Breast epithelium (tissue), 4 donors: ENCODE measurements at regions not wholly inside any gene's neighbourhood (a gene's known extent, or its start where the extent isn't known, plus 50 kb on each side); places are given as distances from the start of the nearest gene placed in this dataset.

Source experiments
- DNase-seq, 2 donors: peaks; one replicate each; pipeline ENCODE4 v3.0.0-alpha.2; 2019; ENCODE audit warnings: low spot score in 2 of 2
- H3K27ac ChIP-seq, 2 donors: fragments of 200-600 bp; sonication (generic) in 1 of 2; one replicate each; pipeline ENCODE4 v1.5.1; 2016 to 2019; ENCODE audit warnings: mild to moderate bottlenecking in 1 of 2
- H3K27me3 ChIP-seq, 2 donors: fragments of 200-600 bp; sonication (generic) in 1 of 2; one replicate each; pipeline versions ENCODE4 v1.5.1 to v1.6.0; 2017 to 2019; ENCODE audit warnings: control low read depth in 1 of 2, mild to moderate bottlenecking in 1 of 2
- H3K36me3 ChIP-seq: fragments of 200-600 bp; one replicate; pipeline ENCODE4 v1.5.1; 2019
- H3K4me1 ChIP-seq, 2 donors: fragments of 200-600 bp; sonication (generic); one replicate each; pipeline ENCODE4 v1.5.1; 2016 to 2019; ENCODE audit warnings: control low read depth in 1 of 2
- H3K4me3 ChIP-seq, 3 donors: fragments of 200-600 bp; sonication (generic); 1 replicate in 2 of 3; 2 replicates in 1 of 3; pipeline ENCODE4 v1.5.1; 2016 to 2019; ENCODE audit warnings: mild to moderate bottlenecking in 3 of 3, moderate library complexity in 2 of 3
- H3K9me3 ChIP-seq, 2 donors: fragments of 200-600 bp; sonication (generic) in 1 of 2; one replicate each; pipeline ENCODE4 v1.5.1; 2016 to 2019; ENCODE audit warnings: control low read depth in 1 of 2
- POLR2A ChIP-seq: fragments of 450-650 bp; IDR thresholded peaks from one replicate; pipeline ENCODE4 v1.6.1; 2016; ENCODE audit warnings: antibody characterized with exemption, mild to moderate bottlenecking, moderate library complexity
- POLR2AphosphoS5 ChIP-seq, 3 donors: sonication (generic); formaldehyde crosslinking; IDR thresholded peaks; one replicate each; pipeline ENCODE4 v1.6.1; 2017; ENCODE audit warnings: antibody characterized with exemption in 3 of 3
- intact Hi-C: fragments of 100-400 bp; cut with DNase I; formaldehyde crosslinking; loops from one replicate; pipeline ENCODE4 v1.15.1; 2023; ENCODE audit warnings: low total_unique reads
- TF ChIP-seq, protein P1 (sequence below), 3 donors: fragments of 450-650 bp; IDR thresholded peaks; one replicate each; pipeline ENCODE4 v1.5.1; 2016 to 2017; ENCODE audit warnings: antibody characterized with exemption in 3 of 3, mild to moderate bottlenecking in 3 of 3, moderate library complexity in 3 of 3

DNA sequence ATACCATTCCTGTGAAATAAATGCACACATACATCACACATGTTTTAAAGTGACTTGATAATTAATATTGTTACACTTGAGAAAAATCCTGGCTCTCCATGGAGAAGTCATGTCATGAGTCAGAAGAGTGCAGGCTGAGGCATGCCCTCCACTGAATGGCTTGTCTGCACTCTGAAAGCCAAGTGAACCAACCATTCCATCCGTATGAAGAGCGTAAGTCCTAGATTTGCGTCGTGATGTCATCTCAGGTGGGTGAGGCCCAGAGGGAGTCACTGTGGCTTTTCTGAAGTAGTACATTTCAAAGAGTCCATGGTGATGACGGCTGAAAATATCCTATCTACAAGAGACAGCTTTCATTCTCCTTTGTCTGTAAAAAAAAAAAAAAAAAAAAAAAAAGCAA is 83.5 kb upstream of the IRX5 start:
- no peak overlapping the region for H3K27ac ChIP-seq
- H3K4me1 ChIP-seq, result no peaks in the 10 kb centered on the region
- TF ChIP-seq POLR2AphosphoS5 (IDR thresholded peaks at IDR 0.05) (no peak), POLR2A (no peak)
- TF ChIP-seq, protein P1, sequence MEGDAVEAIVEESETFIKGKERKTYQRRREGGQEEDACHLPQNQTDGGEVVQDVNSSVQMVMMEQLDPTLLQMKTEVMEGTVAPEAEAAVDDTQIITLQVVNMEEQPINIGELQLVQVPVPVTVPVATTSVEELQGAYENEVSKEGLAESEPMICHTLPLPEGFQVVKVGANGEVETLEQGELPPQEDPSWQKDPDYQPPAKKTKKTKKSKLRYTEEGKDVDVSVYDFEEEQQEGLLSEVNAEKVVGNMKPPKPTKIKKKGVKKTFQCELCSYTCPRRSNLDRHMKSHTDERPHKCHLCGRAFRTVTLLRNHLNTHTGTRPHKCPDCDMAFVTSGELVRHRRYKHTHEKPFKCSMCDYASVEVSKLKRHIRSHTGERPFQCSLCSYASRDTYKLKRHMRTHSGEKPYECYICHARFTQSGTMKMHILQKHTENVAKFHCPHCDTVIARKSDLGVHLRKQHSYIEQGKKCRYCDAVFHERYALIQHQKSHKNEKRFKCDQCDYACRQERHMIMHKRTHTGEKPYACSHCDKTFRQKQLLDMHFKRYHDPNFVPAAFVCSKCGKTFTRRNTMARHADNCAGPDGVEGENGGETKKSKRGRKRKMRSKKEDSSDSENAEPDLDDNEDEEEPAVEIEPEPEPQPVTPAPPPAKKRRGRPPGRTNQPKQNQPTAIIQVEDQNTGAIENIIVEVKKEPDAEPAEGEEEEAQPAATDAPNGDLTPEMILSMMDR (IDR thresholded peaks at IDR 0.05), result no peak
- peaks cover 4 to 13% of the 10 kb centered on the region in 2 donors for H3K9me3 ChIP-seq
- DNase-seq, result peak in 1 of 2 donors; percentile 76
- H3K27me3 ChIP-seq, result no peaks in the 10 kb centered on the region
- H3K4me3 ChIP-seq, result no peak overlapping the region
- intact Hi-C loops, result no loop called here
- no peaks in the 10 kb centered on the region for H3K36me3 ChIP-seq

DNA sequence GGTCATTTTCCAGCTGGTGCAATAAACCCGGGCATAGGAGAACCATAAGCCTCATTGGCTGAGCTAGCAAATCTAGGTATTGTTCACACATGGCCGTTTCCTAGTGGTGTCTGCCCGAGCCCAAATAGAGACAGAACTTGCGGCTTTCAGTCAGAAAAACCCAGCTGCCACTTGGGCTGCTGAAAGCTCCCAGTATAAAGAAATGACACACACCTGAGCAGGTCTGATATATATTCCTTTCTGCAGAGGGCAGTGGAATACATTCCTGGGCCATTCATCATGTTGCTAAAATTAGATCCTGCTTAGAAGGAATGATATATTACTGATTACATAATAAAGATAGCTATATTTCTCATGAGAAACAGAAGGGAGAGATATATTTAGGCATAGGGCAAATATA is 83.9 kb upstream of the IRX5 start:
- H3K4me3 ChIP-seq, result no peak overlapping the region
- peak overlapping the region in 1 of 2 donors; percentile 19 for H3K27ac ChIP-seq
- TF ChIP-seq, protein P1 (IDR thresholded peaks at IDR 0.05), result no peak
- no peak for TF ChIP-seq POLR2A
- TF ChIP-seq POLR2AphosphoS5 (IDR thresholded peaks at IDR 0.05), result no peak
- no peak for DNase-seq
- H3K9me3 ChIP-seq, result peaks cover 4 to 13% of the 10 kb centered on the region in 2 donors
- H3K4me1 ChIP-seq, result no peaks in the 10 kb centered on the region
- no peaks in the 10 kb centered on the region for H3K36me3 ChIP-seq
- H3K27me3 ChIP-seq, result no peaks in the 10 kb centered on the region
- intact Hi-C loops, result no loop called here

DNA sequence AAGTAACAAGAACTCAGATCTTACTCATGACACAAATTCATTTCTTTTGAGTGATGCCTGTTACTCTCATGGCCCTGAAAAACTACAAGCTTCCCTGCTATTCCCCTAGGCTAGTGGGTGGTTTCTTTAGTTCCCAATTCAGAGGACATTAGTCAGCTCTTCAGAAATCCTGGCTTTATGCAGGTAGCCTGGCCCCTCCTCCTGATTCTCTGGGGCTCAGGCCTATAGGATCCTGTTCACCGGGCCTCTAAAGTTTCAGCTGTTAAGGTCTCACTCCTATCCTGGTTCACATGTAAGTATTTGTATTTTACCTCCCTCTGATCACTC is 87.3 kb upstream of the IRX5 start:
- H3K36me3 ChIP-seq, result no peaks in the 10 kb centered on the region
- intact Hi-C loops, result no loop called here

DNA sequence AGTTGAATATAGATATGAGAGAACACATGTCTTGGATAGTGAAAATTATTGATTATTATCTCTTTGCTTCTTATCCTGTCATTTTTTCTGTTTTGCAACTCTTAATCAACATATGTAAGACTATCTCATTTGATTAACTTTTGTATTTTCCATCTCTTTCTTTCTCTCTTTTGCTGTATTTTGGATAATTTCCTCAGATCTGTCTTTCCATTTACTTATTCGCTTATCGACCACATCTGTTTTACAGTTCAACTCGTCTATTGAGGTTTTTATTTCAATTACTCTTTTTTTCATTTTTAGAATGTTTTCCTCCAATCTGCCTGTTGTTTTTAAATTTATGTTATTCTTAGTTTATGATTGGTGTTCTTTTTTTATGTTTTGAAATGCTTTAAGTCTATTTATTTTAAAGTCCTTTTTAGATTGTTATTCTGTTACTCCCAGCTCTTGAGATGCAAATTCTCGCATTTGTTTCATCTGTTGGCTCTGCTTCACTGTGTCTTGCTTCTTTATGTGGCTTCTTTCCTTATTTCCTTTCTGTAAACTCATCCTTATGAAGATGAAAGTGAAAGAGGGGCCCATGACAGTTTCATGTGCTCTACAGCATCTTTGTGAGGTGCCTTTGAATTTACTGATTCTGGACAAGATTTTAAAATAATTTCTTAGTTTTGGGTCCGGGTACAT is 87.8 kb upstream of the IRX5 start:
- no peak overlapping the region for H3K27ac ChIP-seq
- no peak for TF ChIP-seq POLR2AphosphoS5 (IDR thresholded peaks at IDR 0.05)
- TF ChIP-seq, protein P1 (IDR thresholded peaks at IDR 0.05), result no peak
- no peak for TF ChIP-seq POLR2A
- no peaks in the 10 kb centered on the region for H3K4me1 ChIP-seq
- no peak for DNase-seq
- peaks cover 4 to 13% of the 10 kb centered on the region in 2 donors for H3K9me3 ChIP-seq
- intact Hi-C loops, result no loop called here
- H3K36me3 ChIP-seq, result no peaks in the 10 kb centered on the region
- no peaks in the 10 kb centered on the region for H3K27me3 ChIP-seq
- no peak overlapping the region for H3K4me3 ChIP-seq

More for the DNA sequence above, 87.3 kb upstream of the IRX5 start:
- Histone ChIP-seq H3K27ac (no peak overlapping the region), H3K4me3 (no peak overlapping the region), H3K9me3 (peaks cover 4 to 13% of the 10 kb centered on the region in 2 donors), H3K4me1 (no peaks in the 10 kb centered on the region), H3K27me3 (no peaks in the 10 kb centered on the region)
- no peak for TF ChIP-seq POLR2AphosphoS5 (IDR thresholded peaks at IDR 0.05)
- TF ChIP-seq, protein P1 (IDR thresholded peaks at IDR 0.05), result no peak
- TF ChIP-seq POLR2A, result no peak
- no peak for DNase-seq

DNA sequence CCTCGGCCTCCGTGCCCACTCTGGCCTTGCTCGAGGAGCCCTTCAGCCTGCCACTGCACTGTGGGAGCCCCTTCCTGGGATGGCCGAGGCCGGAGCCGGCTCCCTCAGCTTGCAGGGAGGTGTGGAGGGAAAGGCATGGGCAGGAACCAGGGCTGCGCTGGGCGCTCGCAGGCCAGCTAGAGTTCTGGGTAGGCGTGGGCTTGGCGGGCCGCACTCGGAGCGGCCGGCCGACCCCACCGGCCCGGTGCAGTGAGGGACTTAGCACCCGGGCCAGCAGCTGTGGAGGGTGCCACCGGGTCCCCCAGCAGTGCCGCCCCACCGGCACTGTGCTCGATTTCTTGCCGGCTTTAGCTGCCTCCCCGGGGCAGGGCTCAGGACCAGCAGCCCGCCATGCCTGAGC is 101.0 kb upstream of the IRX5 start:
- Histone ChIP-seq H3K27me3 (no peaks in the 10 kb centered on the region), H3K36me3 (no peaks in the 10 kb centered on the region), H3K4me3 (no peak overlapping the region), H3K27ac (no peak overlapping the region), H3K9me3 (peaks cover 11 to 13% of the 10 kb centered on the region in 2 donors), H3K4me1 (no peaks in the 10 kb centered on the region)
- intact Hi-C loops, result no loop called here
- no peak for TF ChIP-seq POLR2AphosphoS5 (IDR thresholded peaks at IDR 0.05)
- TF ChIP-seq POLR2A, result no peak
- TF ChIP-seq, protein P1 (IDR thresholded peaks at IDR 0.05), result no peak
- DNase-seq, result no peak
